K562 (cell line): ENCODE measurements at regions not wholly inside any gene's neighbourhood (a gene's known extent, or its start where the extent isn't known, plus 50 kb on each side); places are given as distances from the start of the nearest gene placed in this dataset.
A peak's percentile ranks its signal among the peaks of the same experiment; 100 is the strongest.

Source experiments
- ATAC-seq: fragments of 200-7000 bp; cut with Tn5 transposase; 3 replicates; pipeline ENCODE4 v1.9.1; 2020; ENCODE audit warnings: moderate library complexity
- BruUV-seq: library from RNA; stranded (reverse); fragments of 400-500 nt; replicated peaks from 2 replicates; lab custom pipeline; 2021; lab: Mats Ljungman, UMichigan
- CTCF ChIA-PET: fragments of 300-600 bp; formaldehyde crosslinking; extraction: SDS; loops from one replicate; lab custom pipeline; 2021; ENCODE audit warnings: low intra/inter-chr PET ratio; lab: Yijun Ruan, JAX
- POLR2A ChIA-PET: fragments of 300-600, 350-650 bp; sonication (Branson Sonifier 250); formaldehyde crosslinking; extraction: SDS; loops from one replicate; lab custom pipeline; 2021; ENCODE audit warnings: antibody characterized with exemption, inconsistent platforms; lab: Yijun Ruan, JAX
- DNase-seq, 4 experiments: peaks; one replicate each; pipeline versions ENCODE4 v3.0.0 to v3.0.0-alpha.2; 2011 to 2018; ENCODE audit warnings: low spot score in 3 of 4, mixed read lengths in 3 of 4; ENCODE audit errors: extremely low read depth in 1 of 4
- FAIRE-seq: peaks from 2 replicates; lab custom pipeline; 2011; peaks lifted over from hg19 to GRCh38; lab: Jason Lieb, UNC
- H2AFZ ChIP-seq: 2 replicates; pipeline ENCODE4 v1.6.0; 2011; ENCODE audit warnings: low read depth, low read length, control low read depth, inconsistent platforms
- H3K27ac ChIP-seq: fragments of 200-600 bp; 3 replicates; pipeline ENCODE4 v1.8.0; 2011; ENCODE audit warnings: low read depth, mild to moderate bottlenecking, control low read depth, inconsistent platforms, low read length, moderate library complexity, mixed read lengths; ENCODE audit errors: extremely low read depth
- H3K27me3 ChIP-seq, 2 experiments: fragments of 300-600 bp in 1 of 2; 2 replicates in 1 of 2; 3 replicates in 1 of 2; pipeline versions ENCODE4 v1.6.0 to v1.8.0; 2011; ENCODE audit warnings: inconsistent platforms in 2 of 2, low read length in 2 of 2, mild to moderate bottlenecking in 1 of 2, mixed read lengths in 1 of 2, moderate library complexity in 1 of 2; ENCODE audit not compliant: control insufficient read depth in 2 of 2, insufficient read depth in 2 of 2
- H3K36me3 ChIP-seq: fragments of 300-600 bp; 3 replicates; pipeline ENCODE4 v1.8.0; 2011; ENCODE audit warnings: mild to moderate bottlenecking, low read length, inconsistent platforms; ENCODE audit not compliant: control insufficient read depth, insufficient read depth
- H3K4me1 ChIP-seq, 2 experiments: fragments of 200-600 bp in 1 of 2; replicated peaks in 1 of 2; 2 replicates in 1 of 2; 3 replicates in 1 of 2; pipeline versions ENCODE4 v1.5.1 to v1.8.0; 2011; ENCODE audit warnings: inconsistent platforms in 2 of 2, low read length in 2 of 2, mild to moderate bottlenecking in 1 of 2, mixed read lengths in 1 of 2, moderate library complexity in 1 of 2; ENCODE audit not compliant: control insufficient read depth in 2 of 2, insufficient read depth in 2 of 2
- H3K4me2 ChIP-seq: 2 replicates; pipeline ENCODE4 v1.6.1; 2011; ENCODE audit warnings: low read length, control low read depth, inconsistent platforms, mixed read lengths; ENCODE audit not compliant: insufficient read depth
- H3K4me3 ChIP-seq: fragments of 200-600 bp; sonication (generic), shearing (Covaris generic); 2 replicates; pipeline ENCODE4 v1.5.1; 2016; ENCODE audit warnings: control low read depth, inconsistent platforms
- H3K79me2 ChIP-seq: fragments of 200-600 bp; 3 replicates; pipeline ENCODE4 v1.8.0; 2011; ENCODE audit warnings: low read length, inconsistent platforms; ENCODE audit not compliant: control insufficient read depth, insufficient read depth
- H3K9ac ChIP-seq, 2 experiments: 2 replicates each; pipeline versions ENCODE4 v1.6.0 to v1.6.1; 2011; ENCODE audit warnings: low read depth in 2 of 2, low read length in 2 of 2, control low read depth in 1 of 2, inconsistent platforms in 1 of 2, mild to moderate bottlenecking in 1 of 2, mixed read lengths in 1 of 2; ENCODE audit not compliant: insufficient read depth in 1 of 2
- H3K9me1 ChIP-seq: one replicate; pipeline ENCODE4 v1.6.0; 2011; ENCODE audit warnings: inconsistent platforms, mild to moderate bottlenecking, low read length, moderate library complexity; ENCODE audit not compliant: control insufficient read depth, insufficient read depth
- H3K9me3 ChIP-seq: replicated peaks from 2 replicates; pipeline ENCODE4 v1.5.1; 2011; ENCODE audit warnings: low read depth, low read length, inconsistent platforms; ENCODE audit not compliant: control insufficient read depth, insufficient read depth
- H4K20me1 ChIP-seq: replicated peaks from 2 replicates; pipeline ENCODE4 v1.6.1; 2011; ENCODE audit warnings: low read length, inconsistent platforms, mixed read lengths; ENCODE audit not compliant: control insufficient read depth, insufficient read depth
- RFX1 ChIP-seq: fragments of 450-650 bp; IDR thresholded peaks from 2 replicates; pipeline ENCODE4 v1.6.1; 2016; ENCODE audit warnings: mild to moderate bottlenecking, moderate library complexity
- ZBTB11 ChIP-seq, 3 experiments: fragments of 200-800 bp in 1 of 3; fragments of 250-450 bp in 1 of 3; fragments of 450-650 bp in 1 of 3; sonication (Bioruptor Pico) in 1 of 3; sonication (Bioruptor generic) in 1 of 3; formaldehyde crosslinking in 1 of 3; IDR thresholded peaks; 2 replicates each; pipeline versions ENCODE4 v1.6.1 to v1.8.0; 2016 to 2022; ENCODE audit warnings: mild to moderate bottlenecking in 2 of 3, missing genetic modification characterization in 2 of 3, missing compliant biosample characterization in 1 of 3, moderate library complexity in 1 of 3
- WGBS: fragments of 100-300 bp; shearing (Covaris generic); methylation state at CpG from one replicate; pipeline ENCODE4 v1.1.6; 2016; ENCODE audit warnings: low coverage, mixed read lengths; ENCODE audit not compliant: insufficient coverage; ENCODE audit errors: missing lambda C conversion rate; 5-methylcytosine and 5-hydroxymethylcytosine counted together
- in situ Hi-C: fragments of 300-500 bp; cut with MboI; formaldehyde crosslinking; loops from 4 replicates; pipeline ENCODE4 v1.15.0; 2018; ENCODE audit warnings: inconsistent platforms, mixed read lengths
- intact Hi-C: fragments of 100-400 bp; cut with micrococcal nuclease; formaldehyde crosslinking; loops from 2 replicates; pipeline ENCODE4 v1.14.2; 2022

- ATAC-seq, result no peak
- H3K27me3 ChIP-seq, result no peaks in the 10 kb centered on the region
- H3K9me1 ChIP-seq, result no peaks in the 10 kb centered on the region
- H3K9me3 ChIP-seq, result no peaks in the 10 kb centered on the region
- no peaks in the 10 kb centered on the region for H3K79me2 ChIP-seq
- FAIRE-seq, result no peak
- no peak overlapping the region for H3K9ac ChIP-seq
- no peaks in the 10 kb centered on the region for H3K36me3 ChIP-seq
- 0% methylated on average over 4 of the region's 4 CpGs for whole genome bisulfite sequencing
- ChIA-PET POLR2A (no interaction called here), CTCF (no interaction called here)
- H4K20me1 ChIP-seq, result no peaks in the 10 kb centered on the region
- H3K27ac ChIP-seq, result no peak overlapping the region
- TF ChIP-seq RFX1, result 0 out of 2 replicates have a peak, but pooled peaks have one; percentile 10
- no peak for TF ChIP-seq ZBTB11 (CRISPR knock-in tag; IDR thresholded peaks at IDR 0.05)
- intact Hi-C loops, result no loop called here
- H3K4me1 ChIP-seq, result no peaks in the 10 kb centered on the region
- in situ Hi-C loops, result no loop called here
- H3K4me2 ChIP-seq, result no peak overlapping the region
- no TSS peak for BruUV-seq
- DNase-seq, result no peak
- H2AFZ ChIP-seq, result no peak overlapping the region
- H3K4me3 ChIP-seq, result no peak overlapping the region
These were observed 110.1 kb downstream of the PLCE1 start for GRCh38 chr10:94103801-94104221.
